ENCODE measurements at regions not wholly inside any gene's neighbourhood (a gene's known extent, or its start where the extent isn't known, plus 50 kb on each side); places are given as distances from the start of the nearest gene placed in this dataset.

- TF ChIP-seq CTCF (conservative IDR thresholded peaks at IDR 0.05 in 1 of 2, IDR thresholded peaks at IDR 0.05 in 1 of 2; ENCODE audit: extremely low read depth in 1 of 2, insufficient read depth in 1 of 2, low read depth in 1 of 2, low read length in 2 of 2), result no peak
- no peak for TF ChIP-seq EZH2 (IDR thresholded peaks at IDR 0.05; ENCODE audit: borderline replicate concordance, low read length)
Measured at GRCh38 chr14:85390236-85390635, 139.7 kb upstream of the FLRT2 start.

Data from mammary epithelial cell (primary cell).